ENCODE measurements at regions not wholly inside any gene's neighbourhood (a gene's known extent, or its start where the extent isn't known, plus 50 kb on each side); places are given as distances from the start of the nearest gene placed in this dataset.

GRCh38 chr4:26806331-26806730 is 54.3 kb upstream of the STIM2 start:
- DNase-seq: no peak

DNA sequence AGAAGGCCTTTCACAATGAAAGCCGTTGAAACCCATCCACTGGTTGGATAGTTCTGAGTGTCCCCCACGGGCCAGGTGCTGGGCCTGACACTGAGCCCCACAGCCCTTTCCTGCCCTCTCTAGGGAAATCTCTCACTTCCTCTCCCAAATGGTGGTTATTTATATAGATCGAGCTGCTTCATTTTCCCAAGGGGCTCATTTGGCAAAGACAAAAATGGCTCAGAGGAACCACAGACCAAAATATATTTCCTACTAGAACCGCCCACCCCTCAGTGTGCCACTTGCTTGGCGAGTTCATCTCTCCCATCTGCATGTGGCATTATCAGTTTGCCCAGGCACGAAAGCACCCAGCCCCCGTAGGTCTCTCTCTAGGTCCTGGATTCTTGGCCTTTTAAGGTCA is 53.3 kb upstream of the STIM2 start:
- peak in 1 of 2 experiments; percentile 5 for DNase-seq

DNA sequence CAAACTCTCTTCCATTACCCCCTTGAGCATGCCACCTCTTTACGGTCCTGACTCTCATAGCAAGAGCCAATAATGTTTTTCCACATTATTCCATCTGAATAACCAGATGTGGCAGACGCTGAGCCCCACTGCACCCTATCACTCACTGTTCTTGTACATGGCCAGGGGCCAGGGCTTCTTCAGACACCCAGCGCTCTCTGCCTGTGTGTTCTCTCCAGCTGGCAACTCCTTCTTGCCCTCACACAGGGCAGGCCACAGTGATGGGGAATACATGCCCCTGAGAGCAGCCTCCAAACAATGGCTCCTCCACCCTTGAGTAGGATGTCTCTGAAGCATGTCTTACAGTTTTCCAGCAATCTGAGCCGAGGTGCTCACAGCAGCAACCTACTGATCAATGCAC is 50.8 kb upstream of the STIM2 start:
- no peak for DNase-seq
